Muscle layer of colon (tissue), 2 donors: ENCODE measurements at regions not wholly inside any gene's neighbourhood (a gene's known extent, or its start where the extent isn't known, plus 50 kb on each side); places are given as distances from the start of the nearest gene placed in this dataset.

Source experiments
- H3K27ac ChIP-seq: one replicate; pipeline ENCODE4 v1.7.0; 2013; ENCODE audit warnings: low read depth, mild to moderate bottlenecking, low read length, moderate library complexity
- H3K27me3 ChIP-seq, 2 donors: one replicate each; pipeline ENCODE4 v1.7.0; 2013; ENCODE audit warnings: low read length in 2 of 2, mild to moderate bottlenecking in 2 of 2; ENCODE audit not compliant: insufficient read depth in 2 of 2, control insufficient read depth in 1 of 2
- H3K36me3 ChIP-seq: one replicate; pipeline ENCODE4 v1.7.0; 2013; ENCODE audit warnings: mild to moderate bottlenecking, low read length; ENCODE audit not compliant: insufficient read depth
- H3K4me1 ChIP-seq: one replicate; pipeline ENCODE4 v1.7.0; 2013; ENCODE audit warnings: mild to moderate bottlenecking, low read length; ENCODE audit not compliant: insufficient read depth
- H3K4me3 ChIP-seq, 2 donors: one replicate each; pipeline ENCODE4 v1.7.0; 2013; ENCODE audit warnings: low read length in 2 of 2, low read depth in 1 of 2, mild to moderate bottlenecking in 1 of 2, moderate library complexity in 1 of 2
- H3K9ac ChIP-seq: one replicate; pipeline ENCODE4 v1.7.0; 2013; ENCODE audit warnings: low read length
- H3K9me3 ChIP-seq: one replicate; pipeline ENCODE4 v1.7.0; 2013; ENCODE audit warnings: mild to moderate bottlenecking, low read length
- donor health status: abdominal sarcoma.
- donor health status: Adenocarcinoma of cecum.

DNA sequence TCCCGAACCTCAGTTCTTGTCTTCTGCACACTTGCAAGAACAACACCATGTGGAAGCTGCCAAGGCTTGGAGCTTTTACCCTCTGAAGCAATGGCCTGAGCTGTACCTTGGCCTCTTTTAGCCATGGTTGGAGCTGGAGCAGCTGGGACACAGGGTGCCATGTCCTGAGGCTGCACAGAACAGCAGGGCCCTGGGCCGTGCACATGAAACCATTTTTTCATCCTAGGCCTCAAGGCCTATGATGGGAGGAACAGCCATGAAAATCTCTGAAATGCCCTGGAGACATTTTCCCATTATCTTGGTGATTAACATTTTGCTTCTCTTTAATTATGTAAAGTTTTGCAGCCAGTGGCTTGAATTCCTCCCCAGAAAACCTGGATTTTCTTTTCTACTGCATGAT lies 817.8 kb upstream of the CXADR start:
- Histone ChIP-seq H3K27ac (no peak overlapping the region), H3K4me1 (no peaks in the 10 kb centered on the region), H3K4me3 (no peak overlapping the region), H3K9ac (no peak overlapping the region), H3K36me3 (no peaks in the 10 kb centered on the region), H3K27me3 (no peaks in the 10 kb centered on the region), H3K9me3 (no peaks in the 10 kb centered on the region)

DNA sequence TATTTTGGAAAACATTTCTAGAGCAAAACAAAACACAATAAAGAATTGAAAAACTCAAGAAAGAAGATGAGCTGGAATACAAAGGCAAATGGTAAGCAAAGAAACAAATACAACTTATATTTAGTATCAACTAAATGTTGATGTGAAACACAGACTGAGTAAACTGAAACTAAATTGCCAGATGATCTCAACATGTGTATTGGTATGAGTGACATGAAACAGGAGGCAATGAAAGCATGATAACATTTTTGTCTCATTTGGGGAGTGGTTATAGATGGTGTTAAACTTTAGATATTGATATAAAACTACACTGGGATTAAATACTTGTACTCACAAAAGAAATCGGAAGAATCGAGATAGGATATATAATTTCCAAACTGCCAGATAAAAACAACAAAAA lies 805.6 kb upstream of the CXADR start:
- H3K9ac ChIP-seq = no peak overlapping the region
- no peaks in the 10 kb centered on the region for H3K27me3 ChIP-seq
- H3K4me1 ChIP-seq = no peaks in the 10 kb centered on the region
- H3K9me3 ChIP-seq = no peaks in the 10 kb centered on the region
- H3K4me3 ChIP-seq = no peak overlapping the region
- H3K27ac ChIP-seq = no peak overlapping the region
- no peaks in the 10 kb centered on the region for H3K36me3 ChIP-seq

DNA sequence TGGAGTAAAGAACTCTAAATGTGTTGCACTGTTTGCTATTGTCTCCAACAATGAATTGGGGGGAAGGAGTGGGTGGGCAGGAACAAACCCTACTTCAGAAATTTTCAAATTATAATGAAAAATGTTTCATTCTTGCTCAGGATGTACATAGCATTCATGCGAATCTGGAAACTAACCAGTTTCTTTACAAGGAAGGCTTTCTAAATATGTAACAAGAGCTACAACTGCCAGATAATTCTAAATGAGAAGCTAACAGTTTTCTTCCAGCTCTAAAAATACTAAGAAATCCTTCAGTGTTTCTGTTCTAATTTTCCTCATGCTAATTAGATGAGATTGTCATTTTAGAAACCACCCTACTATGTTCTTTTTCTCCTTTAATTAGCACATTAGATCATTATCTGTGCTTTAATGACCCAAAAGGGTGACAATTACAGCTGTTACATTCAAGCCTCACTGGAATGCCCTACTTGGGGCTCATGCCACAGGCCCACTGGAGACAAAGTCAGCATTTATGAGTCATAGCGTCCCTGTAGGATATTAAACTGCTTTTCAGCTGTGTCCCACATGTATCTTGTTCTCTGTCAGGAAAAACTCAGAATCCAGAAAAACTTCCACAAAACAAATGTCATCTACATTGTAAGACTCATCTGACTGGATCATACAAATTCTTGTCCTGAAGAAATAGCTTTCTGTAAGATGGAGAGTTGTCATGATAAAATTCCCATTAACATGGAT lies 804.6 kb upstream of the CXADR start:
- H3K27ac ChIP-seq = no peak overlapping the region
- H3K36me3 ChIP-seq = no peaks in the 10 kb centered on the region
- no peak overlapping the region for H3K9ac ChIP-seq
- H3K4me1 ChIP-seq = no peaks in the 10 kb centered on the region
- H3K27me3 ChIP-seq = no peaks in the 10 kb centered on the region
- H3K4me3 ChIP-seq = no peak overlapping the region
- no peaks in the 10 kb centered on the region for H3K9me3 ChIP-seq

DNA sequence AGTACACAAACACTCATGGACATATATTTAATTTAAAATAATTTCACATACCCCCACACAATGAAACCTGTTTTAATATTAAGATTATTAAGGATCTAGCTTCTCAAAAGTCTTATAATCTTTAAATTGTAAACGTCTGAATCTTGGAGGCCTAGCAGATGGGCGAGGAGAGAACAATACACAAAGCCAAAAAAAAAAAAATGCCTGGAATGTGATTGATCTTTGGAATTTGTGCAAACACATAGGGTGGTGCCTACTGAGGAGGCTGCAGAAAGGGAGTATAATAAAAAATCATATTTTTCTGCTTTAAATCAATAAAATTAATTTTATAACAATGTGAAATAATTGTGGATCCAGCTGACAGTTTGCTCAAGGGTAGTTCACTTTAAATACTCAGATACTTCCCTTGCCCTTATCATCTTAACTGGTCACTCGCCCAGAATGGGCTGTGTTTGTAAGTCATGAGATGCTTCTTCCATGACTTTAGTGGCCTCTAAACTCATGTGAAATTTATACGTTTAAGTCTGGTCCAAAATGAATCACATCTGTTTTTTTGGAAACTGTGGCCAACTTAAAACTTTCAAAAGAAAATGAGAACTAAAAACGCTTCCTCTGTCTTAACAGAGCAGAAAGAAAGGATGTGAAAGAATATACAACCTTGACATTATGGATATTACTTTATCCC lies 802.8 kb upstream of the CXADR start:
- no peak overlapping the region for H3K4me3 ChIP-seq
- H3K27ac ChIP-seq = peak overlapping the region; percentile 37
- H3K27me3 ChIP-seq = no peaks in the 10 kb centered on the region
- no peaks in the 10 kb centered on the region for H3K4me1 ChIP-seq
- no peaks in the 10 kb centered on the region for H3K36me3 ChIP-seq
- no peaks in the 10 kb centered on the region for H3K9me3 ChIP-seq
- H3K9ac ChIP-seq = no peak overlapping the region

DNA sequence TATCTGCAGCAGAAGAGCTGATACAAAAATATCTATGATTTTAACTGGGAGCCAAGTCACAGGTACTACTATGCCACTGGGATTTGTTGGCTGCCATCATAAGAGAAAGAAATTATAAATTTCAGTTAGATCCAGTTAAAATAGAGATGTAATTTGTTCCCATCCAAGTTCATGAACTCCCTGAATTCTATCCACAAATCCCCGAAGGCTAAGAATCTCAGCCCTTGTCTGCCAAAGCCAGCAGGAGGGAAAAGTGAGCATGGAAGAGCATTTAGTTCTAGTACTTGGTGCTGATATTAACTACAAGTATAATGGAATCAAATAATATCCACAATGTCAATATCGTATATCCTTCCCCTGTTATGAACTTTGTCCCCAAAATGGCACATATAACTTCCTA lies 801.1 kb upstream of the CXADR start:
- Histone ChIP-seq H3K9me3 (no peaks in the 10 kb centered on the region), H3K27me3 (no peaks in the 10 kb centered on the region), H3K9ac (no peak overlapping the region), H3K27ac (no peak overlapping the region), H3K4me1 (no peaks in the 10 kb centered on the region), H3K36me3 (no peaks in the 10 kb centered on the region), H3K4me3 (no peak overlapping the region)

DNA sequence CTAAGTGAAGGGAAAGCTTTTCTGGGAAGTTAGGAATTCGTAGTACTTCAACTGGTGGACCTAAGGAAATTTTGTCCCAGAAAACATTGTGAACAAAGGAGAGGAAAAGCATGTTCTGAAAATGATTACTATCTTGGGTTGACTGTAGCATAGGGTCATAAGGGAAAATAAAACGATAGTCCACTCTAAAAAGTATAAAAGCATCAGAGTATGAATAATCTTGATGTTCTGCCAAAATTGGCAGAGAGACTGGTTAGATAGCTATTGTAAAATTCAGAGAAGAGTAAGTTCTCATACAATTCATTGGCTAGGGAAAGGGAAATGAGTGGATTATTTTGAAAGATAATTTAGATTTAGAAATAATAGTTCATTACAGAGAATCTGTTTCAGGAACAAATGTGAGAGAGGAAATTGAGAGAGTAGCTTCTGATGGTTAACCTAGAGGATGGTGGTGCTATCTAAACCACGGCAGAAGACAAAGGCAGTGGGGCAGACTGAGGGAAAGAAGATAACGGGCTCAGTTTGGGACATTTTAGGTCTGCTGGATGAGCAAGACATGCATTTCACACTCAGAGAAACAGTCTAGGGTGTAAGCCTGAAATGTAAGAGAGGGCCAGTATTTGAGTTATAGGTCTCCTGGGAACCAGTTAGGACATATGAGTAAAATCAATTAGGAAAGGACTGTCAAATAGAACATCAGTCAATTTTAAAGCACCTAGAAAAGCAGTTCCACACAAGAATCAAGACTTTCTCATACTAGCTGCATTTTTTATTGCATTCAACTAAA lies 799.3 kb upstream of the CXADR start:
- Histone ChIP-seq H3K4me3 (no peak overlapping the region), H3K4me1 (no peaks in the 10 kb centered on the region), H3K27ac (no peak overlapping the region), H3K9me3 (no peaks in the 10 kb centered on the region), H3K36me3 (no peaks in the 10 kb centered on the region), H3K27me3 (no peaks in the 10 kb centered on the region), H3K9ac (no peak overlapping the region)

DNA sequence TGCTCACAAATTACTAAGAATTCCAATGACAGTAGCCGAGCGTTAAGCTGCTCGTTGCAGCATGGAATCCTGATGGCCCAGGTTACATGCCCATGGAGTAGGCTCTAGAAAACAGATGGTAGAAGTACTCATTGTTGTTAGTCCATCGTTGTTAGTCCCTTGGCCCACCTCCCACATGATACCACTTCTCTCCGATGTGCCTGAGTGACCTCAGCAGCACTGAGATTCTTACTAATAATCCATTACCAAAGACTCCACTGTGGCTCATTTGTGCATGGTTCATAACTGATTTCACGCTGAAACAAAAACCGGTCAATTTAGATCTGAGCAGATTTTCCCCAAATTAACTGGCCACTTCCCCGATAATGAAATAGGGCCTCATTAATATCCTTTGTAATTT lies 772.3 kb upstream of the CXADR start:
- Histone ChIP-seq H3K36me3 (no peaks in the 10 kb centered on the region), H3K27ac (no peak overlapping the region), H3K9ac (no peak overlapping the region), H3K9me3 (no peaks in the 10 kb centered on the region), H3K27me3 (no peaks in the 10 kb centered on the region), H3K4me1 (peaks cover 17% of the 10 kb centered on the region), H3K4me3 (no peak overlapping the region)

DNA sequence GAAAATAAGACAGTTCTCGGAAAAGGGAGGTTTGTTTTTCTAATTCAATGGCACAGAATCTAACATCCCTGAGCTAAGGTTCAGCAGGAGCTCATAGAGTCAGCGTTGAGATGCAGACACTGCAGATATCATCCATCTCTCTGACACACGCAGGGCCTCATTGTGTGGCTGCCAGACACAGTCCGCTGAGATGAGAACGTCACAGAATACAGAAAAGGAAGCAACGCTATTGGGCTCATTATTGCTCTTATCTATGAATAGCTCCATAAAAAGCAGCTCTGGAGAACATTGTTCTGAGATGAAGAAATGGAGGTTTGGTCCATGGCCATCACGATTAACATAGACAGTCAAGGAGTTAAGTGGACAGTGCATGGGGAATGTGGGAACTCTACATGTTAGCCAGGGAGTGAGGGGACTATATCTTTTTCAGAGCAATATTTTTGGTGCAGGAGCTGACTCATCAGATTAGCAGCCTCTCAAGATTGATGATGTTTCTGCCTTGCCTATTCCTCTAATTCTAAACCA lies 771.6 kb upstream of the CXADR start:
- H3K9me3 ChIP-seq = no peaks in the 10 kb centered on the region

DNA sequence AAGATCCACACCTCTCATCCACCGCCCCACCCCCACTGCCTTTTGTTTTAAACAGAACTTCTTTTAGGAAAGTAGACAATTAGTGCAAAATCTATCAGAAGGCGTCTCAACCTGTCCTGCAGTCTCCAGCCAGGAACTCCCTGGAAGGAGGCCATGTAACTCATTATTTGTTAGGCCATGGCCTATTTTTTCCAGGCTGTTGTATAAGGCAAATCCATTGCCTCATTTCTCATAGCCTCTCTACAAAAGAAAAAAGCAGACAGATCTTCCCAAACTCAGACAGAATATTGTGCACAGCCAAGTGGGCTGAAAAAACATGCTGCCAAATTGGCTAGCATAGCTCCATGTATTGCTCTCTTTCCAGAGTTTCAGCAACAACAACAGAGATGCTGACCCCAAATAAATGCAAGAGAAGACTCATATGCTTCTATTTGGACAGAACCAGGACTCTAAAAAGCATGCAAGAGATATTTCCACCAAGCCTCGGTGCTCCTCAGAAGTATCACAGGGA lies 770.7 kb upstream of the CXADR start:
- Histone ChIP-seq H3K9me3 (no peaks in the 10 kb centered on the region), H3K9ac (no peak overlapping the region), H3K4me1 (peaks cover 17% of the 10 kb centered on the region), H3K36me3 (no peaks in the 10 kb centered on the region), H3K27me3 (no peaks in the 10 kb centered on the region), H3K27ac (no peak overlapping the region), H3K4me3 (no peak overlapping the region)

More for the DNA sequence above, 771.6 kb upstream of the CXADR start:
- Histone ChIP-seq H3K27me3 (no peaks in the 10 kb centered on the region), H3K4me3 (peak overlapping the region in 1 of 2 donors; percentile 19), H3K27ac (no peak overlapping the region), H3K9ac (no peak overlapping the region), H3K36me3 (no peaks in the 10 kb centered on the region), H3K4me1 (peaks cover 17% of the 10 kb centered on the region)

DNA sequence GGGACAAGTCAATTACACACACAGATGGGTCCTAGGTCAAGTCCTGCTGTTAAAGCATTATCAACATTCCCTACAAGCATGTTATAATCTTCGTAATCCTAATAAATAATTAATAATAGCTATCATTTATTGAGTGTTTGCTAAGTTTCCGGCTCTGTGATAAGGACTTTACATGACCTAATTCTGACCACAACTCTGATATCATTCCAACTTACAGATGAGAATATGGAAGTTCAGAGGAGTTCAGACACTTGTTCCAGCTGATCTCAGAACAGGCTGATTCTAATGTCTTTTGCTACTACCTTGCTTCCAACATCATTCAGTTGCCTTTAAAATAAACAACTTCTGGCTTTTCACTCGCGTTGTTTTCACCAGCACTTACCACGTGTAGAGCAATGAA lies 770.1 kb upstream of the CXADR start:
- no peaks in the 10 kb centered on the region for H3K27me3 ChIP-seq
- H3K9ac ChIP-seq = no peak overlapping the region
- H3K27ac ChIP-seq = no peak overlapping the region
- no peaks in the 10 kb centered on the region for H3K9me3 ChIP-seq
- H3K4me3 ChIP-seq = no peak overlapping the region
- H3K36me3 ChIP-seq = no peaks in the 10 kb centered on the region
- H3K4me1 ChIP-seq = peaks cover 17% of the 10 kb centered on the region

DNA sequence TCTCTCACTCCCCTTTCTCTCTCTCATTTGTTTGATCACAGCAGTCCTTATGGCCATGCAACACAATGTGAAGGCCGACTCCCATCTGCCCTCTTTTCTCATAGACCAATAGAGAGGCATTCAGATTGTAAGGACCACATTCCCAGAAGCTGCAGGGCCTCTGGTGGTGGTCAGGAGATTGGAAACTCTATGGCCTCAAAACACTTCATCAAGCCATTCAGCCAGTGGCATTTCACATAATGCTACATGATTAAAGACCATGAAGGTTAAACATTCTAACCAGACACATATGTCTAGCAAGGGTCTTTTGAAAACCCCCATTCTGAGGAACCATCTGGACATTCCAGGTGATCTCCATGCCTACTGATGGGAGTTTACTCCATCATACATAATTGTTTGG lies 769.5 kb upstream of the CXADR start:
- Histone ChIP-seq H3K27me3 (no peaks in the 10 kb centered on the region), H3K27ac (no peak overlapping the region), H3K9me3 (no peaks in the 10 kb centered on the region), H3K9ac (no peak overlapping the region), H3K4me3 (no peak overlapping the region), H3K36me3 (no peaks in the 10 kb centered on the region), H3K4me1 (peaks cover 17% of the 10 kb centered on the region)
